OCI-LY3 (cell line): ENCODE measurements at regions not wholly inside any gene's neighbourhood (a gene's known extent, or its start where the extent isn't known, plus 50 kb on each side); places are given as distances from the start of the nearest gene placed in this dataset.

Experiments
- EZH2phosphoT487 ChIP-seq: fragments of 200-600 bp; shearing (Covaris generic); IDR thresholded peaks from 2 replicates; pipeline ENCODE4 v1.6.1; 2018; ENCODE audit warnings: antibody characterized with exemption, mixed run types, low read depth
- TF ChIP-seq, protein P1 (sequence below): fragments of 200-600, 300-600 bp; sonication (generic); IDR thresholded peaks from 2 replicates; pipeline ENCODE4 v1.5.1; 2014; ENCODE audit warnings: antibody characterized with exemption, low read length, low read depth

DNA sequence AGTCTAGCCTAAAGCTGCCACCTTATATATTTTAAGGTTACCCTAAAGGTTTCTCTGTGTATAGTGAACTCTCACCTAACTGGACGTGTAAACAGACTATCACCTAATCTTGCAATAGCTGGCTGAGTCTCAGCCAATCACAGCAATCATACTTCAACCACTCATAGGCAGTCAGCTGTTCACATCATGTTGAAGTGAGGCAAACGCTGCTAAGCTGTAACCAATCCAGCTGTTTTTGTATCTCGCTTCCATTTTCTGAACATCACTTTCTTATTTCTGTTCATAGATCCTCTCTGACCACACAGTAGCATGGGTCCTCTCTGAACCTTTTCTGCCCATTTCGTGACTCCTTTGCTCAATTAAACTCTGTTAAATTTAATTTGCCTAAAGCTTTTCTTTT is 468.2 kb upstream of the POU3F3 start:
- TF ChIP-seq, protein P1, sequence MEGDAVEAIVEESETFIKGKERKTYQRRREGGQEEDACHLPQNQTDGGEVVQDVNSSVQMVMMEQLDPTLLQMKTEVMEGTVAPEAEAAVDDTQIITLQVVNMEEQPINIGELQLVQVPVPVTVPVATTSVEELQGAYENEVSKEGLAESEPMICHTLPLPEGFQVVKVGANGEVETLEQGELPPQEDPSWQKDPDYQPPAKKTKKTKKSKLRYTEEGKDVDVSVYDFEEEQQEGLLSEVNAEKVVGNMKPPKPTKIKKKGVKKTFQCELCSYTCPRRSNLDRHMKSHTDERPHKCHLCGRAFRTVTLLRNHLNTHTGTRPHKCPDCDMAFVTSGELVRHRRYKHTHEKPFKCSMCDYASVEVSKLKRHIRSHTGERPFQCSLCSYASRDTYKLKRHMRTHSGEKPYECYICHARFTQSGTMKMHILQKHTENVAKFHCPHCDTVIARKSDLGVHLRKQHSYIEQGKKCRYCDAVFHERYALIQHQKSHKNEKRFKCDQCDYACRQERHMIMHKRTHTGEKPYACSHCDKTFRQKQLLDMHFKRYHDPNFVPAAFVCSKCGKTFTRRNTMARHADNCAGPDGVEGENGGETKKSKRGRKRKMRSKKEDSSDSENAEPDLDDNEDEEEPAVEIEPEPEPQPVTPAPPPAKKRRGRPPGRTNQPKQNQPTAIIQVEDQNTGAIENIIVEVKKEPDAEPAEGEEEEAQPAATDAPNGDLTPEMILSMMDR = no peak
- TF ChIP-seq EZH2phosphoT487 = no peak
